GM19452 (cell line): ENCODE measurements at regions not wholly inside any gene's neighbourhood (a gene's known extent, or its start where the extent isn't known, plus 50 kb on each side); places are given as distances from the start of the nearest gene placed in this dataset.

Source experiments
- ATAC-seq: cut with Tn5 transposase; IDR thresholded peaks from one replicate; pipeline ENCODE4 v1.9.1; 2021; ENCODE audit not compliant: unreplicated experiment

DNA sequence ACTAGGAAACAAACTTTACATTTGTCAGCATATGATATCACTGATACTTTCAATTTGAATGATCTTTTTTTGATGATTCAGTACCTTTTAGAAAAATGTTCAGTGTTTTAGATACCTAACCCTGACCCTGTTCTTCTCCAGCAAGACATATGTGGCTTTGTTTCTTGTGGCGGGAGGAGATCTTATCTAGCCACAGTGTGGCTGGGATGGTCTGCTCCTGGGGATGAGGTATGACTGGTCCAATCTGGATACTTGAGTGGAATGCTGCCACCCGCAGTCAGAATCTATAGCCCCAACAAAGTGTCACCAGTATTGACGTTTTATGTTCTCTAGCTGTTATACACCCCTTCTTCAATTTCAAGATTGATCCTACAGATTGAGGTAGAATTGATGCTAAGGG lies 439.0 kb upstream of the GOLIM4 start:
- no peak for ATAC-seq

- ATAC-seq = no peak
Observed at GRCh38 chr3:168533600-168533999, 437.9 kb upstream of the GOLIM4 start.

GRCh38 chr3:168532135-168532534 lies 436.4 kb upstream of the GOLIM4 start:
- no peak for ATAC-seq

GRCh38 chr3:168531116-168531515 lies 435.4 kb upstream of the GOLIM4 start:
- ATAC-seq = no peak

GRCh38 chr3:168524129-168524528 lies 428.4 kb upstream of the GOLIM4 start:
- ATAC-seq = no peak

GRCh38 chr3:168517249-168518071 lies 421.7 kb upstream of the GOLIM4 start:
- no peak for ATAC-seq

DNA sequence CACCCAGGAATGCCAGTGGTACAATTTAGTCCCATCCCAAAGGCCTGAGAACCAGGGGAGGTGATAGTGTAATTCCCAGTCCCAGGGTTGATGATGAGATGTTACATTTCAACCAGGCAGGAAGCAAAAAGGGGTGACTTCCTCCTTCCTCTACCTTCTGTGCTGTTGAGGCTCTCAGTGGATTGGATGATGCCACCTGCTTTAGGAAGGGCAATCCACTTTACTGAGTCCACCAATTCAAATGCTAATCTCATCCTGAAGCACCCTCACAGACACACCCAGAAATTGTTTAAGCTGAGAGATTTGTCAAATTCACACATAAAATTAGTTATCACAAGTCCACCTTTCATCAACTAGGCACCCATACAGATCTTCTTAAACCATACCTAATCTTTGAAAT lies 418.5 kb upstream of the GOLIM4 start:
- ATAC-seq = no peak

DNA sequence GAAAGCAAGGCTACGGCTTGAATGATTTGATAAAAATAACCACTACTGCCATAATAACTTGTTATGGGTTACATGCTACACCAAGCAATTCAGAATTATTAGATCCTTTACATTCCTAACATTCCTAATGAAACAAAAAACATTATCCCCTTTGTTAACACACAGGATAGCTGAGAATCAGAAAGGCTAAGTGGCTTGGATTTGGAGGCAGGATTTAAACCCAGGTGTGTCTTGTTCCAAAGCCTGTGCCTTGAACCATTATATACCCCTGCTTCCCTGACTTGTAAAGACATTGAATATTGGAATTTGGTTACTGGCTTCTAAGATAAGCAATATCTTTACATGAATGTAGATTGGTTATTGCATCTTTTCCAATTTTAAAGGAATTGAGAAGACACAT lies 417.1 kb upstream of the GOLIM4 start:
- no peak for ATAC-seq

- no peak for ATAC-seq
Observed at GRCh38 chr3:168511428-168512014, 415.8 kb upstream of the GOLIM4 start.

- ATAC-seq = no peak
Observed at GRCh38 chr3:168506589-168506988, 410.9 kb upstream of the GOLIM4 start.

DNA sequence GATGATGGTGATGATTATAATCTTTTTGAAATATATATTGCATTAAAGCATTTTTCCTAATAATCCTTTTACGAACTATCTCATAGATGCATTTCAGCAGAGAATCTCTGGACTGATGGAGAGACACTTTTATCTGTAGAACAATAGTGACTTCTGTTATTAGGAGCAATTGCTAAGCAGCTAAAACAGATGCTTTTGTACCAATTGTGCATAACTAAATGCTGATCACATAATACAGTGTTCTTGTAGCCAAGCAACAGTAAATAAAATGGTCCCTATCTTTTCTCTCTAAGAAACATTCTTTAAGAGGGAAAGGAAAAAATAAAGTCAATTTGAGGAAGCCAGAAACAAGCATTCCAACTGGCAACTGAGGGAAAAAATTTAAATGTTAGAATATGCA lies 405.8 kb upstream of the GOLIM4 start:
- ATAC-seq = no peak

DNA sequence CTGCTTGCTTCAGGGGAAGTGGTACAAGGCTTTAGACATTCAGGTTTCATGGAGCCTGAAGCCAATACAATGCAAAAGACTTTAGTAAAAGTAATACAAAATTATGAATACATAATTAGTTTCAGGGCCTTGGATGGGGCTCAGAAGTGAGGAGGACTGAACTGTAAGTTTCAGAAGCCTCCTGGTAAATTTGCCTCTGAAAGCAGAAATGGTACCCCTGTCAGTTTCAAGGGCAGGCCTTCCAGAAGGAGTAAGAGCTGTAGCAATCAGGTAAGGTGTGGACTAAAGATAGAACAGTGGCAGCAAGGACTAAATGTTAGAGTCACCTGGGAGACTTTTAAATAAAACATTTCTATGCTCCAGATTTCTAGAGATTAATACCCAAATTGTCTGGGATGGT lies 402.5 kb upstream of the GOLIM4 start:
- no peak for ATAC-seq

GRCh38 chr3:168497741-168498140 lies 402.0 kb upstream of the GOLIM4 start:
- no peak for ATAC-seq

DNA sequence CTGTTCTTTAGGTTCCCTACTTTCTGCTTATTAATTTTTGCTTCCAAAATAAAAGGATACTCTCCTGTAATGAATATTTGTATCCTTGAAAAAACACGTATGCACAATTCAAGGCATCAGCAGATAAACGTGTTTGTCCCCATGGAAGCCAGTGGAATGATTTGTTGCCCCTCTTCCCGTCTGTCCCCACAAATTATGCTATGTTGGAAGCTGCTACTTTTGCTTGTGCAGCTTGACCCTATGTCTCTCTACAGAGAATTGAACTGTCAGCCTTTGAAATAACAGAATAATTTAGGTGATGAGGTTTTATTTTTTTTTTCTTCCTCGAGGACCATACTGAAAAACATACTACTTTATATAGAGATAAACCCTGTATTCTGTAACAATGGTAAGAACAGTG lies 401.5 kb upstream of the GOLIM4 start:
- ATAC-seq = no peak

DNA sequence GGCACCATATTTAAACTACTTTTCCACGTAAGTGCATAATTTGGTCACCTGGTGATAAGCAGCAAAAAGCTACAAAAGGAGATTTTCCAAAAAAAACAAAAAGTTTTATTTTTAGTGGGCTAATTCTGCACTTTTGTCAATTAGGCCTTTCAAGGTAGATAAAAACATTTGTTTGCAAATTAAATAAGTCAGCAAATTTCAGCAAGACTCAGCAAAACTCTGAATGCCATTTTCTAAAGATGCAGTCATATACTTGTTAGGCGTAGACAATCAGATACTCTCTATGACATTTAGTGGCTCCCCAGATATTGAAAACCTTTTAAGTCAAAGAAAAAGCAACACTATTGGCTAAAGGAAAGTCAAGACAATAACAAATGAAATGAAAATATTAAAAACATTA lies 400.2 kb upstream of the GOLIM4 start:
- ATAC-seq = no peak

- no peak for ATAC-seq
Observed at GRCh38 chr3:168495270-168495669, 399.5 kb upstream of the GOLIM4 start.

GRCh38 chr3:168493412-168494205 lies 397.9 kb upstream of the GOLIM4 start:
- ATAC-seq = no peak

- ATAC-seq = no peak
Observed at GRCh38 chr3:168490981-168491380, 395.3 kb upstream of the GOLIM4 start.

DNA sequence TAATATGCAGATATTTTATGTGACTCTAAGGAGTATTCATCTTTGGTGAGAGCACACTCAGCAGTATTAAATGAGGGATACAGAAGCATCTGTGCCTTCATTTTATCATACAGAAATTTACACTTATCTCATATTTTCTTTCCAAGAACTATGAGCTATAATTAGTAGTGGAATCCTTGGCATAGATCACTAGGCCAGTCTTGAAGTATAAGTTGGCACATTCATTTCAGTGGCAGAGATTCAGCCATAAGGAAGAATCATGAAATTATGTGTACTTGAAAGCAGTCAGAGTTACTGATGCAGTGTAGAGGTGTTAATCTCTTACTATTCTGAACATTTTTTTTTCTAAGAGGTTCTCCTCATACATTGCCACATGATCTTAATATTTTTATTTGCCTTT lies 393.6 kb upstream of the GOLIM4 start:
- no peak for ATAC-seq

DNA sequence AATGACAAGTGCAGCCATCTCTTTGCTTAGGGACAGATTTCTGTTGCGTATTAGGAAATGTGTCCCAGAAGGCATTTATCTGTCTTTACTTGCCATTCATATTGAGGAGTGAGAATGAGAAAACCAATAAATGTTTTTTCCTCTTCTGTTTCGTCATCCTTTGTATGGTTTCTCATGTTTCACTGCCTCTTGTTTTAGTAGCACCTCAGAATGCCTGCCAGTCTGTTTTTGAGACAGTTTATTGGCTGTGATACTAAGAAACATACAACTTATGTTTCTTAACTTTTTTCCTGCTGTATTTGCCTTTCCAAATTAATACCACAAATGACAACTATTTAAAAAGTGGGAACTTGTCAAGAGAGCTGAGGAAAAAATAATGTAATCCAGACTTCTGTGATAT lies 390.2 kb upstream of the GOLIM4 start:
- ATAC-seq = no peak

GRCh38 chr3:168476360-168476980 lies 380.7 kb upstream of the GOLIM4 start:
- ATAC-seq = no peak

GRCh38 chr3:168475704-168476103 lies 380.0 kb upstream of the GOLIM4 start:
- no peak for ATAC-seq
